ENCODE measurements at regions not wholly inside any gene's neighbourhood (a gene's known extent, or its start where the extent isn't known, plus 50 kb on each side); places are given as distances from the start of the nearest gene placed in this dataset.

GRCh38 chr6:131450861-131451260 is 122.2 kb upstream of the ARG1 start:
- no peak for DNase-seq
- H3K9me1 ChIP-seq (ENCODE audit: insufficient read depth, low read length): no peaks in the 10 kb centered on the region
- no TSS peak for BruUV-seq (replicated peaks)
- H2AK5ac ChIP-seq (ENCODE audit: low read depth, low read length): no peak overlapping the region
- no peak overlapping the region for H3K18ac ChIP-seq (ENCODE audit: low read depth, low read length)
- no peak overlapping the region for H4K5ac ChIP-seq (ENCODE audit: low read depth, low read length)
- H3K14ac ChIP-seq (replicated peaks; ENCODE audit: low read depth, low read length): no peak overlapping the region
- H4K91ac ChIP-seq (ENCODE audit: insufficient read depth, low read depth, low read length): no peak overlapping the region
- no peak overlapping the region for H3K9ac ChIP-seq (ENCODE audit: low read depth, low read length)
- no peak overlapping the region for H2BK5ac ChIP-seq (ENCODE audit: low read depth, low read length, poor library complexity, severe bottlenecking)
- no peak overlapping the region for H3K23ac ChIP-seq (ENCODE audit: low read depth, low read length)
- intact Hi-C loops (cut with micrococcal nuclease): no loop called here
- no CpG with 5 or more reads among the region's 4 CpGs for WGBS, 2 experiments (ENCODE audit: extremely low coverage in 2 of 2, insufficient read length in 1 of 2)
- no peak overlapping the region for H2BK120ac ChIP-seq (ENCODE audit: low read depth, low read length)
- no peak overlapping the region for H2AFZ ChIP-seq (replicated peaks; ENCODE audit: low read length, poor library complexity)
- no peak overlapping the region for H3K4ac ChIP-seq (ENCODE audit: low read depth, low read length)
- no peaks in the 10 kb centered on the region for H4K20me1 ChIP-seq (ENCODE audit: insufficient read depth, low read length)
- CTCF ChIA-PET: no interaction called here
- H3K4me3 ChIP-seq (ENCODE audit: insufficient read depth, low read depth, low read length): no peak overlapping the region
- no peaks in the 10 kb centered on the region for H3K36me3 ChIP-seq (ENCODE audit: control insufficient read depth, insufficient read depth, low read length)
- POLR2A ChIA-PET (ENCODE audit: unreplicated experiment): no interaction called here
- no peak for ATAC-seq (ENCODE audit: low read depth)
- peaks cover 10% of the 10 kb centered on the region; the same call in 1 of the 2 replicates for H3K27me3 ChIP-seq (ENCODE audit: control insufficient read depth, insufficient read depth, low read length)
- H3K9me3 ChIP-seq (ENCODE audit: control insufficient read depth, insufficient read depth, low read length): no peaks in the 10 kb centered on the region
- no peak overlapping the region for H2AK9ac ChIP-seq (replicated peaks; ENCODE audit: low read depth, low read length, poor library complexity)
- H3K79me1 ChIP-seq (ENCODE audit: low read depth in 1 of 2, low read length in 2 of 2): no peaks in the 10 kb centered on the region
- no peak overlapping the region for H3K27ac ChIP-seq (ENCODE audit: insufficient read depth, low read length)
- no peak overlapping the region for H2BK15ac ChIP-seq (ENCODE audit: low read depth, low read length)
- in situ Hi-C loops (cut with MboI; ENCODE audit: low sequenced_read_pairs): no loop called here
- H4K8ac ChIP-seq (ENCODE audit: low read depth in 2 of 2, low read length in 2 of 2): no peak overlapping the region
- dilution Hi-C loops (cut with HindIII; ENCODE audit: low sequenced_read_pairs, unreplicated experiment): no loop called here
- no peaks in the 10 kb centered on the region for H3K4me1 ChIP-seq (ENCODE audit: control insufficient read depth, insufficient read depth, low read length)
- H2BK20ac ChIP-seq (ENCODE audit: low read depth, low read length): no peak overlapping the region
- H3K4me2 ChIP-seq (ENCODE audit: low read depth, low read length): no peak overlapping the region
- TF ChIP-seq USF2 (IDR thresholded peaks at IDR 0.05; ENCODE audit: low read depth, low read length) (no peak), RCOR1 (IDR thresholded peaks at IDR 0.05; ENCODE audit: insufficient replicate concordance, low read length) (no peak), RFX5 (IDR thresholded peaks at IDR 0.05; ENCODE audit: low read depth, low read length) (no peak), BHLHE40 (IDR thresholded peaks at IDR 0.05; ENCODE audit: low read depth, low read length) (no peak), FOS (IDR thresholded peaks at IDR 0.05; ENCODE audit: low read depth, low read length) (no peak), NFE2L2 (IDR thresholded peaks at IDR 0.05; ENCODE audit: low read depth, low read length) (no peak), MXI1 (IDR thresholded peaks at IDR 0.05; ENCODE audit: borderline replicate concordance, low read depth, low read length) (no peak), POLR2A (IDR thresholded peaks at IDR 0.05; ENCODE audit: low read depth, low read length) (no peak), MAZ (IDR thresholded peaks at IDR 0.05; ENCODE audit: borderline replicate concordance, low read depth, low read length) (no peak), RAD21 (IDR thresholded peaks at IDR 0.05; ENCODE audit: low read length) (no peak), CHD1 (IDR thresholded peaks at IDR 0.05; ENCODE audit: low read depth, low read length) (no peak), MAFK (IDR thresholded peaks at IDR 0.05; ENCODE audit: low read depth, low read length) (no peak), SMC3 (IDR thresholded peaks at IDR 0.05; ENCODE audit: low read depth, low read length) (no peak)
- TF ChIP-seq, protein P1, sequence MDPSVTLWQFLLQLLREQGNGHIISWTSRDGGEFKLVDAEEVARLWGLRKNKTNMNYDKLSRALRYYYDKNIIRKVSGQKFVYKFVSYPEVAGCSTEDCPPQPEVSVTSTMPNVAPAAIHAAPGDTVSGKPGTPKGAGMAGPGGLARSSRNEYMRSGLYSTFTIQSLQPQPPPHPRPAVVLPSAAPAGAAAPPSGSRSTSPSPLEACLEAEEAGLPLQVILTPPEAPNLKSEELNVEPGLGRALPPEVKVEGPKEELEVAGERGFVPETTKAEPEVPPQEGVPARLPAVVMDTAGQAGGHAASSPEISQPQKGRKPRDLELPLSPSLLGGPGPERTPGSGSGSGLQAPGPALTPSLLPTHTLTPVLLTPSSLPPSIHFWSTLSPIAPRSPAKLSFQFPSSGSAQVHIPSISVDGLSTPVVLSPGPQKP (IDR thresholded peaks at IDR 0.05; ENCODE audit: borderline replicate concordance, low read depth, low read length): no peak
- TF ChIP-seq, protein P2, sequence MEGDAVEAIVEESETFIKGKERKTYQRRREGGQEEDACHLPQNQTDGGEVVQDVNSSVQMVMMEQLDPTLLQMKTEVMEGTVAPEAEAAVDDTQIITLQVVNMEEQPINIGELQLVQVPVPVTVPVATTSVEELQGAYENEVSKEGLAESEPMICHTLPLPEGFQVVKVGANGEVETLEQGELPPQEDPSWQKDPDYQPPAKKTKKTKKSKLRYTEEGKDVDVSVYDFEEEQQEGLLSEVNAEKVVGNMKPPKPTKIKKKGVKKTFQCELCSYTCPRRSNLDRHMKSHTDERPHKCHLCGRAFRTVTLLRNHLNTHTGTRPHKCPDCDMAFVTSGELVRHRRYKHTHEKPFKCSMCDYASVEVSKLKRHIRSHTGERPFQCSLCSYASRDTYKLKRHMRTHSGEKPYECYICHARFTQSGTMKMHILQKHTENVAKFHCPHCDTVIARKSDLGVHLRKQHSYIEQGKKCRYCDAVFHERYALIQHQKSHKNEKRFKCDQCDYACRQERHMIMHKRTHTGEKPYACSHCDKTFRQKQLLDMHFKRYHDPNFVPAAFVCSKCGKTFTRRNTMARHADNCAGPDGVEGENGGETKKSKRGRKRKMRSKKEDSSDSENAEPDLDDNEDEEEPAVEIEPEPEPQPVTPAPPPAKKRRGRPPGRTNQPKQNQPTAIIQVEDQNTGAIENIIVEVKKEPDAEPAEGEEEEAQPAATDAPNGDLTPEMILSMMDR (conservative IDR thresholded peaks at IDR 0.05; ENCODE audit: low read depth, low read length): no peak
- H3K56ac ChIP-seq (ENCODE audit: extremely low read depth, insufficient read depth, low read length): no peak overlapping the region
